SK-MEL-5 (cell line): ENCODE measurements at regions not wholly inside any gene's neighbourhood (a gene's known extent, or its start where the extent isn't known, plus 50 kb on each side); places are given as distances from the start of the nearest gene placed in this dataset.
"Not testable (repeated sequence)": the region's sequence is repeated elsewhere in the genome, so short reads cannot be mapped to it uniquely, and the experiment has no call there.

ENCODE experiments used
- DNase-seq: peaks from one replicate; pipeline ENCODE4 v3.0.0-alpha.2; 2016; ENCODE audit warnings: low read depth, low spot score
- in situ Hi-C: cut with HindIII; loops from 2 replicates; pipeline ENCODE4 v1.10.0; 2016; ENCODE audit warnings: low sequenced_read_pairs, high pct_unique_total_duplicates, low pct_unique_long_range_greater_than_20kb

DNA sequence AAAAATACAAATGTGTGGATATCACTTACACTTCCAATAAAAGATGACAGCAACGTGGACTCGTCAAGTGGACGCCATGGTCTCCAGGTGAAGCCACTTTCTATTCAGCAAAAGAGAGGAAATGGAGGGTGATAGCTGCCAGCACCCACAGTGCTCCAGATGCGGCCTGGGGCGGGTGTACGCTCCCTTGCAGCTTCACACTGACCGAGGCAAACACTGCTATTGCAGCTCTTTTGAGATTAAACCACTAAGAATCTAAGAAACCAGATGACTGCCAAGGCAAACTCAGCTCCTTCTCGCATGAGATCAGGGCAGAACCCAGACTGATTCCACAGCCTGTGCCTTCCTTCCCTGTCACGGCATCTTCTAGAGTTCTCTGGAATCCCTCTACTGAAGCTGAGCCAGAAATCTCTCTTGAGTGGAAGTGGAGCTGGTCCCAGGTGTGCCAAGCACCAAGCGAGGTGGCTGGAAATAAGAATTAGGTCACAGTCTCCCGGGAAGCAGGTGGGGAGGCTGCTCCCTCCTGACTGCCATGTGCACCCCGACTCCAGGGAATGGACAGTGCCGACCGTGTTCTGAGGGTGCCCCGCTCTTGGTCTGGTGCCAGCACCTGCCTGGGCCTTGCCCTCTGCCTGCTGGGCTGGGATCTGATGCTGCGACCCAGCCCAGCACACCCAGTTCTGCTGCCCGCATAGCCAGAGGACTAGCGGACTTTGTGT is 90.1 kb upstream of the AFDN start:
- no peak for DNase-seq
- in situ Hi-C loops = no loop called here

DNA sequence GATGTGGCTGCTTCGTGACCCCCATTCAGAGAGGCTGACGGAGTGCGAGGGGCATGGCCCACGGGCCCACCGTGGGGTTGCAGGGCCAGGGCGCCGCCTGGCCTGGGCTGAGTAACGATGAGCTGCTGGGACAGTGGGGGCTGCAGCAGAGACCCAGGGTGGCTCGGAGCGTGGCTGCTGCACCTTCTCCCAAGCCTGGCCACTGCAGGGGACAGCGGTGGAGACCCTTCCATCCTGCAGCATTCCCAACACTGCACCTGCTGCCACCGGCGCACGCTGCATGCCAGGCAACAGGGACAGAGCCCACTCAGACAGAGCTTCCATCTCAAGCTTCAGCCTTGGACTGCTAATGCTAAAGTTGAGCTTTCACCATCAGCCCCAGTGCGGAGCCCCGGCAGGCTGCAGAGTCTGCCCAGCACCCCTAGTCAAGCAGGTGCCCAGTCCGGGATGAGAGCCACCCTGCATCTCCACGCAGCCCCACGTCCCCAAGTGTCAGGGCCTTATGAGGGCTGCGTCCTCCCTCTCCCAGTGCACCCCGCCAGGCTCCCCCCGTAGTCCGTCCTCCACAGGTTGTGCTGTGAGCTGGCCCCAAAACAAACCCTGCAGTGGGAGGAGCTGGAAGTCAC is 89.4 kb upstream of the AFDN start:
- in situ Hi-C loops = no loop called here
- no peak for DNase-seq

DNA sequence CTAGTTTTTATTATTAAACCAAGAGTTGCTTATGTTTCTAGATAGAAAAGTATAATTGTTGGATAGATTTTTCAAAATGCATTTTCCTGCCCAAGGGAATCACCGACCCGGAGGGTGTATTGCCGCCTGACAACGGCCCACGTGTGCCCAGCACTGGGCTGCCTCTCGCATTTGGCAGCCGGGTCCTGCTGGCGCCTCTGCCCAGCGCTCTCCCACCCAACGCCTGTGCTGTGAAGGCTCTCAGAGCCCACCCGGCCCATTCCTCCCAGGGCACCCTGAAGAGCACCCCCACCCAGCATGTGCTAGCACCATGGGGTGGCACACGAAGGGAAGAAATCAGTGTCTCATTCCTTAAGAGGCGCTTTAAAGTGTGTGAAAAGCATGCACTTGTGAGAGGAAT is 88.3 kb upstream of the AFDN start:
- in situ Hi-C loops = no loop called here
- DNase-seq = no peak

DNA sequence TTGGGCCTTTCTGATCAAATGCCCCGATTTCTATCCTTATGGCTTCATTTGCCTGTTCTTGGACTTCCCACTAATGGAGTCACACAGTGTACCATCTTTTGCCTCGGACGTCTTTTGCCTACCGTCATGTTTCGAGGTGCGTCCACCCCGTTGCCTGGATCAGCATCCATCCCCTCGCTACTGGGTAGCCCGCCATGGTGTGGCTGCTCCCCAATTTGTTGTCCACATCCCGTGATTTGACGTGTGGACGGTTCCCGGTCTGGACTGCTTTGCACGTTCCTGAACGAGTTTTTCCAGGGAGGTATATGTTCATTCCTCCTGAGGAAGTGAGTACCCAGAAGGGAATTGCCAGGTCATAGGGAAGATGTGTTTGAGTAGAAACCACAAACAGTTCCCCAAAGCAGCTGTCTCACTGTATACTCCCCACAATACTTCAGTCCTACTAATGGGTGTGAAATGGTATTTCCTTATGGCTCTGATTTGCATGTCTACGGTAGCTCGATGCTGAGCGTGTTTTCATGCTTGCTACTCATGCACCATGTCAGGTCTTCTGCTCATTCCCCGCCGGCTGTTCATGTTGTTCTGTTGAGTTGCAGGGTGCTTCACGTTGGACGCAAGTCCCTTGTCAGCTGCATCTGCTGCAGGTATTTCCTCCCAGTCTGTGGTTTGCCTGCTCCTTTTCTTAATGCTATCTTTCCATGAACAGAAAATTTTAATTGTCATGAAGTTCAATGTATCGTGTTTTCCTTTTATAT is 86.8 kb upstream of the AFDN start:
- in situ Hi-C loops = no loop called here
- DNase-seq = no peak

- in situ Hi-C loops = no loop called here
- peak; percentile 78 for DNase-seq
Observed at GRCh38 chr6:167742719-167743303, 83.9 kb upstream of the AFDN start.

DNA sequence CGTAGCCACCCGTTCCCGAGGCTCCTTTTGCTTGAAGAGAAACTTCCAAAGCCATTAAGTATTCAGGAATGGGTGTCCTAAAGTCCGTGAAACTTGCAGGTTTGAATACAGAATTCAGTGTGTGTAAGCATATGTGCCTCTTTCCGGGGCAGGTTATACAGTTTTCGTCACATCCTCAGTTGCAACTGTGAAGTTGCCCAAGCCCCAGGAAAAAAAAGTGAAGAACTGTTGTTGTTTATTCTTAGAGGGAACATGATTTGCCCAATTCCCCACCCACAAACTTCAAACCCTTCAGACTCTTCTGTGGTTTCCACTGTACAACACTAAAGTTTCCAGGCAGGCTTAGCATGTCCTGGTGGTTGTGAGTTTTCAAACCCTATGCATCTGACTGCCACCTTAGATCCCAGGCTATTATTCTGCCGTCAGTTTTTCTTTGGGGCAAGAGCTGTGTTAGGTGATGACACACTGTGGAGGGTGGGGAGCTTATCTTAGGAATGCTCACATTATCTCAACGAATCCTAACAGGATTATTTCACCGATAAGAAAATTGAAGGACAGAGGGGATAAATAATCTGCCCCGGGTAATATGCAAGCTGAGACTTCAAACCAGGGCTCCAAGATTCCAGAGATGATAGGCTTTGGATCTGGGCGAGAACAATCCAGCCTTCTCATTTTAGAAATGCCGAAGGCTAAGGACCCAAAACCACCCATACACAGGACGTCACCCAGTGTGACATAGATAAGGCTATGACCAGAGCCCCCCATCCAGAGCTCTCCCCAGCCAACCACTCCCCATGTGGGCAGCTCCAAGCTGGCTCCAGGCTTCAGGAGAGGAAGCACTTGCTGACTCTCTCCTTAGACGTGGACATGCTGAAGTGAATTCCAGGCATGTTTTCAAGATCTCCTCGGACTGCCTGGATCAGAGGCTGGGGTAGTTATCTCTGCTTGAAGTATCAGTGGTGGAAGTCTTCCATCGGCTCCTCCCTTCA is 81.7 kb upstream of the AFDN start:
- no peak for DNase-seq
- in situ Hi-C loops = no loop called here

GRCh38 chr6:167745670-167746389 is 80.9 kb upstream of the AFDN start:
- in situ Hi-C loops = no loop called here

DNA sequence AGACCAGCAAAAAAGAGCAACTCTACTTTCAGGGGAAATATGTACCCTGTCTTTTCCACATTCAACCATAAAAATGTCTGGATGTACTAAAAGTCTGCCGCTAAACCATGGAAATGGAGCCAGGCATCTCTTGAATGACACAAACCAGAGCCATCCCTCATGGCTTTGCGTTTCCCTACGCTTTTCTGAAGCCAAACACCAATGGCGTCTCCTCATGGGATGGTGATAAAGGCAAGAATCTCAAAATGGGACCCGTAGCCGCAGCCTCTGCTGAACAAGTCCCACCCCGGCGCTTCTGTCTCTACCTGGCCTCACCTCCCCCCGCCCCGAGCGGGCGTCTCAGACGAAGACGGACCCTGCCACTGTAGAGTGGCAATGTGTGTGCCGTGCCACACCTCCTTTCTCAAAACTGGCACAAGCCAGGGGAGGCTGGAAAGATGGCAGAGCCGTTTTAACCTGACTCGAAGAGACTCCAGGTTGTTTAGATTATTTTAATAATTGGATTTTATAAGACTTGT is 80.3 kb upstream of the AFDN start:
- in situ Hi-C loops = no loop called here
- no peak for DNase-seq

More at GRCh38 chr6:167745670-167746389, 80.9 kb upstream of the AFDN start:
- DNase-seq = no peak

DNA sequence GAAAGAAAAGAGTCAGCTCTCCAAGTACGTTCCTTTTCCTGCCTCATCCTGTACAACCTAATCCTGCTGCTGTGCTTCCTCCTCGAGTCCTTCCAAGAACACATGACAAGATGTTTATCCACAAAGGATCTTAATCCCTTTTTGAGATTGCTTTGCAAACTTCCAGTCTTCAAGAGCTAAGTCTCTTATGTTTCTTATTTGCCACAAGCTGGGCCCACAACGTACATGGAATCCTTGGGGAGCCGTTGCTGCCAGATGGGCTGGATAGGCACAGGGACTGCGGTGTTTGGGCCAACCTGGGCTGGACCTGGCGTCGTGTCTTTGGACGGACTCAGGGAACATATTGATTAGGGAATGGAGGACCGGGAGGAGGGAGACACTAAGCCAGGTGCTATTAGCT is 79.7 kb upstream of the AFDN start:
- no peak for DNase-seq
- in situ Hi-C loops = no loop called here

DNA sequence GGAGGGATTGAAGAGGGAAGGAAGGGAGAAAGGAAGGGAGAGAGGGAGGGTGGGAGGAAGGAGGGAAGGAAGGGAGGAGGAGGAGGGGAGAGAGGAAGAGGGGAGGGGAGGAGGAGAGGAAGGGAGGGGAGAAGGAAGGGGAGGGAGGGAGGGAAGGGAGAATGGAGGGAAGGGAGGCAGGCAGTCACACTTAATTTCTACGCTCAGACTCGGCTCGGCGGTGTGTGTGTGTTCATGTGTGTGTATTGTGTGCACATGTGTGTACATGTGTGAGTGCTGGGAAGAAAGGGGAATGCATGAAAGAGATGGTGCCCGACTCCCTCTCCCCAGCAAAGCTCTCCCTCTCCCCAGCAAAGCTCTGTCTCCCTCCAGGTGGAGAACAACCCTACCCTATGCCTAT is 79.1 kb upstream of the AFDN start:
- DNase-seq = no peak
- in situ Hi-C loops = no loop called here

- DNase-seq = no peak
- in situ Hi-C loops = no loop called here
Observed at GRCh38 chr6:167748046-167748445, 78.7 kb upstream of the AFDN start.

DNA sequence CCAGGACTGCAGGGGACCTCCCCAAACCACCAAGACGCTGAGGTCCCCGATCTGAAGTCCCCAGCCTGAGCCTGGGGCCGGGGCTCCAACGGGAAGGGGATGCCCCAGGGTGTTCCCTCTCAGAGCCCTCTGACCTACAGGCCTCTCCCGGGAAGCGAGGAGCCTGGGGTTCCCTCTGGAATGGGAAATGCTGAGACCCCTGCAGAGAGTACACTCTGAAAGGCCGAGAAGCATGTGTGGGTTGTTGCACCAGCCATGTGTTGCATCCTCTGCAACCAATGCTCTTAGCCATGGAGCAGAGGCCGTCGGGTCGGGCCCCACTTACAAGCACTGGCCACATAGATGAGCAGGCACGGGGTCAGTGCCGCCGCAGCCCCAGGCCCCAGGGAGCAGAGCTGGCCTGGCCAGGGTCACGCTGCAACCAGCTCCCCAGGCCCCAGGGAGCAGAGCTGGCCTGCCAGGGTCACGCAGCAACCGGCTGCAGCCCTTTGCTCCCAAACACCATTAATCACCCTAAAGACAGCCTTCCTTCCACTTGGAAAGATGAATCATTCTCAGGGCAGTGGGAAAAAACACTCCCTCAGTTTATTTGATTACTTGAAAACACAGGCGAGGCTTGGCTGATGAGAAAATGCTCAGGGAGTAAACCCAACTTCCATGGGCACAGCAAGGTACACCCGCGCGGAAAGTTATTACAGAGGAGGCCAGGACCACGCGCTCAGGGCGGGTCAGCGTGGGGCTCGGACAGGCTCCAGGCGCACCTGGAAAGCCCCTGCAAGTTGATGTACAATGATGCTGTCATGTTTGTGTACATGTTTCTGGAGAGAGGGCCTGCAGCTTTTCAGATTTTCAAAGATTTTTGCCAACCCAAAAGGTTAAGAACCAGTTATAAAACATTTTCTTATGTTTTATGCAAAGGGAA is 78.0 kb upstream of the AFDN start:
- in situ Hi-C loops = no loop called here
- no peak for DNase-seq

DNA sequence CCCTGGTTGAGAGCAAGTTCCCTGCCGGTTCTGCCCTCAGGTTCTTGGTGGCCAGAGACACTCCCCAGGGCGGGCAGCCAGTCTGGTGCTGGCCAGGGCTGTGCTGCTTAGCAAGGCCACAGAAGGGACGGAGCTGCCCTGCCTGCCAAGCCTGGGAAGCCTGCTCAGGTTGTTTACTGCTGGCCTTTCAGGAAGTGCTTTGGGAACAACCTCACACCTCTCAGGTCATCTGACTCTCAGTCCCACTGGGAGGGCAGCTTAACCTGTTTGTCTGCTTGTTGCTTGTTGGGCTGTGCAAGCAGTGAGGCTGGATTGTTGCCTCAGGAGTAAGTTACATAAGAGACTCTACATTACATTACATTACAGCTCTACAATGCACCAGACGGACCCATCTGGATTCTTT is 75.8 kb upstream of the AFDN start:
- in situ Hi-C loops = no loop called here

GRCh38 chr6:167751579-167752115 is 75.1 kb upstream of the AFDN start:
- in situ Hi-C loops = no loop called here
- DNase-seq = no peak

More for the DNA sequence above, 75.8 kb upstream of the AFDN start:
- DNase-seq = no peak

DNA sequence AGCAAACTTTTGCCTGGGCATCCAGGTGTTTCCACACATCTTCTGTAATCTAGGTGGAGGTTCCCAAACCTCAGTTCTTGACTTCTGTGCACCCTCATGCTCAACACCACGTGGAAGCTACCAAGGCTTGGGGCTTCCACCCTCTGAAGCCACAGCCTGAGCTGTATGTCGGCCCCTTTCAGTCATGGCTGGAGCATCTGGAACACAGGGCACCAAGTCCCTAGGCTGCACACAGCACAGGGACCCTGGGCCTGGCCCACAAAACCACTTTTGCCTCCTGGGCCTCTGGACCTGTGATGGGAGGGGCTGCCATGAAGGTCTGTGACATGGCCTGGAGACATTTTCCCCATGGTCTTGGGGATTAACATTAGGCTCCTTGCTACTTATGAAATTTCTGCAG is 73.4 kb upstream of the AFDN start:
- in situ Hi-C loops, DNase-seq: not testable (repeated sequence)
